ENCODE measurements at regions not wholly inside any gene's neighbourhood (a gene's known extent, or its start where the extent isn't known, plus 50 kb on each side); places are given as distances from the start of the nearest gene placed in this dataset.

DNA sequence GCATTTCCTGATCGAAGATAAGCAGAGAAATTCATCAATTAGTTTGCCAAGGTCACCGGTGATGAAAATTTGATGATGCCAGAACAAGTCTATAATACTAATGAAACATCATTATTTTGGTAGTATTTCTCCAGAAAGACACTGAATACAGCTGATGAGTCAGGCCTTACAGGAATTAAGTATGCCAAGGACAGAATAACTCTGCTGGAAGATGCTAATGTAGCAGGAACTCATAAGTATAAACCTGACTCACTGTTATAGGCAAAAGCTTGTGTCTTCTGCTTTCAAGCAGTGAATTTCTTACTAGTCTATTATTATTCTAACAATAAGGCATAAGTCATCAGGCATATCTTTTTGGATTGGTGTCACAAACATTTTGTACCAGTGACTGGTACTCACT is 1825.1 kb upstream of the IGFBP7 start:
- WGBS (ENCODE audit: insufficient coverage, insufficient read length): no CpG with 5 or more reads among the region's 2 CpGs
- Histone ChIP-seq H3K27ac (ENCODE audit: low read length) (no peak overlapping the region), H3K4me3 (ENCODE audit: low read length) (no peak overlapping the region), H3K4me1 (ENCODE audit: control insufficient read depth, insufficient read depth, low read length) (no peaks in the 10 kb centered on the region; the same call in 1 of the 2 replicates), H3K27me3 (ENCODE audit: control insufficient read depth, insufficient read depth, low read length) (no peaks in the 10 kb centered on the region), H3K9me3 (ENCODE audit: control insufficient read depth, insufficient read depth, low read length) (no peaks in the 10 kb centered on the region), H3K36me3 (ENCODE audit: control insufficient read depth, insufficient read depth, low read length) (no peaks in the 10 kb centered on the region)
- no peak for DNase-seq (ENCODE audit: low read depth, low spot score)

GRCh38 chr4:58936436-58936835 is 1826.3 kb upstream of the IGFBP7 start:
- no peak overlapping the region for H3K4me3 ChIP-seq (ENCODE audit: low read length)
- no peak overlapping the region for H3K27ac ChIP-seq (ENCODE audit: low read length)
- no peaks in the 10 kb centered on the region for H3K9me3 ChIP-seq (ENCODE audit: control insufficient read depth, insufficient read depth, low read length)
- WGBS (ENCODE audit: insufficient coverage, insufficient read length): no CpG with 5 or more reads among the region's 1 CpG
- DNase-seq (ENCODE audit: low read depth, low spot score): no peak
- no peaks in the 10 kb centered on the region; the same call in 1 of the 2 replicates for H3K4me1 ChIP-seq (ENCODE audit: control insufficient read depth, insufficient read depth, low read length)
- no peaks in the 10 kb centered on the region for H3K36me3 ChIP-seq (ENCODE audit: control insufficient read depth, insufficient read depth, low read length)
- H3K27me3 ChIP-seq (ENCODE audit: control insufficient read depth, insufficient read depth, low read length): no peaks in the 10 kb centered on the region

GRCh38 chr4:58940167-58940566 is 1830.0 kb upstream of the IGFBP7 start:
- H3K36me3 ChIP-seq (ENCODE audit: control insufficient read depth, insufficient read depth, low read length): no peaks in the 10 kb centered on the region
- H3K9me3 ChIP-seq (ENCODE audit: control insufficient read depth, insufficient read depth, low read length): no peaks in the 10 kb centered on the region
- H3K27ac ChIP-seq (ENCODE audit: low read length): no peak overlapping the region
- H3K4me1 ChIP-seq (ENCODE audit: control insufficient read depth, insufficient read depth, low read length): no peaks in the 10 kb centered on the region; the same call in 1 of the 2 replicates
- WGBS (ENCODE audit: insufficient coverage, insufficient read length): no CpG with 5 or more reads among the region's 3 CpGs
- no peak for DNase-seq (ENCODE audit: low read depth, low spot score)
- no peak overlapping the region for H3K4me3 ChIP-seq (ENCODE audit: low read length)
- H3K27me3 ChIP-seq (ENCODE audit: control insufficient read depth, insufficient read depth, low read length): no peaks in the 10 kb centered on the region

GRCh38 chr4:58941286-58941685 is 1831.1 kb upstream of the IGFBP7 start:
- no peak overlapping the region for H3K4me3 ChIP-seq (ENCODE audit: low read length)
- DNase-seq (ENCODE audit: low read depth, low spot score): no peak
- H3K9me3 ChIP-seq (ENCODE audit: control insufficient read depth, insufficient read depth, low read length): no peaks in the 10 kb centered on the region
- no CpG with 5 or more reads among the region's 1 CpG for WGBS (ENCODE audit: insufficient coverage, insufficient read length)
- H3K36me3 ChIP-seq (ENCODE audit: control insufficient read depth, insufficient read depth, low read length): no peaks in the 10 kb centered on the region
- H3K27ac ChIP-seq (ENCODE audit: low read length): no peak overlapping the region
- H3K4me1 ChIP-seq (ENCODE audit: control insufficient read depth, insufficient read depth, low read length): no peaks in the 10 kb centered on the region; the same call in 1 of the 2 replicates
- no peaks in the 10 kb centered on the region for H3K27me3 ChIP-seq (ENCODE audit: control insufficient read depth, insufficient read depth, low read length)

GRCh38 chr4:58953575-58953974 is 1843.4 kb upstream of the IGFBP7 start:
- Histone ChIP-seq H3K4me1 (ENCODE audit: control insufficient read depth, insufficient read depth, low read length) (no peaks in the 10 kb centered on the region), H3K9me3 (ENCODE audit: control insufficient read depth, insufficient read depth, low read length) (no peaks in the 10 kb centered on the region), H3K4me3 (ENCODE audit: low read length) (no peak overlapping the region), H3K27ac (ENCODE audit: low read length) (no peak overlapping the region), H3K36me3 (ENCODE audit: control insufficient read depth, insufficient read depth, low read length) (no peaks in the 10 kb centered on the region), H3K27me3 (ENCODE audit: control insufficient read depth, insufficient read depth, low read length) (no peaks in the 10 kb centered on the region)
- WGBS (ENCODE audit: insufficient coverage, insufficient read length): no CpG with 5 or more reads among the region's 2 CpGs
- DNase-seq (ENCODE audit: low read depth, low spot score): no peak

DNA sequence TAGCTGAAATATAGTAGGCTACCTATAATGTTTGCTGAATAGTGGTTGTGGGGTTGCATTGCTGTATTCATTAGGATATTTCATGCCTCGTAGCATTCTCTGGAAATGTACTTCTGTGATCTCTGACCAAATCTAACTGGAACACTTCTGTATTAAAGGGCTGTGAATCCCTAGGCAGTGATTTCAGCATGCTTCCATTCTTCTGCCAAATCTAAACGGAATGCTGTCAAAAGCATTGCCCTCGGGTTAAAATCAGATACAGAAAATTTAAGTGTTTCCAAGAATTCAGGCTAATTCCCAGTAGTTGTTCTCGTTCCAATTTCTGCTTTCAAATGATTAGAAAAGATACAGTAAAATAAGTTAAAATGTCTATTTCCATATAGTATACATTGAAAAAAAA is 1847.5 kb upstream of the IGFBP7 start:
- DNase-seq (ENCODE audit: low read depth, low spot score): no peak
- no CpG with 5 or more reads among the region's 4 CpGs for WGBS (ENCODE audit: insufficient coverage, insufficient read length)
- no peaks in the 10 kb centered on the region for H3K36me3 ChIP-seq (ENCODE audit: control insufficient read depth, insufficient read depth, low read length)
- H3K27me3 ChIP-seq (ENCODE audit: control insufficient read depth, insufficient read depth, low read length): no peaks in the 10 kb centered on the region
- H3K9me3 ChIP-seq (ENCODE audit: control insufficient read depth, insufficient read depth, low read length): no peaks in the 10 kb centered on the region
- H3K4me3 ChIP-seq (ENCODE audit: low read length): no peak overlapping the region
- no peaks in the 10 kb centered on the region for H3K4me1 ChIP-seq (ENCODE audit: control insufficient read depth, insufficient read depth, low read length)
- H3K27ac ChIP-seq (ENCODE audit: low read length): no peak overlapping the region

- no CpG with 5 or more reads among the region's 2 CpGs for WGBS (ENCODE audit: insufficient coverage, insufficient read length)
Observed at GRCh38 chr4:58961283-58961682, 1851.1 kb upstream of the IGFBP7 start.

GRCh38 chr4:58961925-58962324 is 1851.7 kb upstream of the IGFBP7 start:
- no peak overlapping the region for H3K4me3 ChIP-seq (ENCODE audit: low read length)
- DNase-seq (ENCODE audit: low read depth, low spot score): no peak
- H3K36me3 ChIP-seq (ENCODE audit: control insufficient read depth, insufficient read depth, low read length): no peaks in the 10 kb centered on the region
- no peak overlapping the region for H3K27ac ChIP-seq (ENCODE audit: low read length)
- H3K4me1 ChIP-seq (ENCODE audit: control insufficient read depth, insufficient read depth, low read length): no peaks in the 10 kb centered on the region
- H3K9me3 ChIP-seq (ENCODE audit: control insufficient read depth, insufficient read depth, low read length): no peaks in the 10 kb centered on the region
- WGBS (ENCODE audit: insufficient coverage, insufficient read length): no CpG with 5 or more reads among the region's 2 CpGs
- H3K27me3 ChIP-seq (ENCODE audit: control insufficient read depth, insufficient read depth, low read length): no peaks in the 10 kb centered on the region

More at GRCh38 chr4:58961283-58961682, 1851.1 kb upstream of the IGFBP7 start:
- no peaks in the 10 kb centered on the region for H3K4me1 ChIP-seq (ENCODE audit: control insufficient read depth, insufficient read depth, low read length)
- no peaks in the 10 kb centered on the region for H3K36me3 ChIP-seq (ENCODE audit: control insufficient read depth, insufficient read depth, low read length)
- H3K4me3 ChIP-seq (ENCODE audit: low read length): no peak overlapping the region
- no peaks in the 10 kb centered on the region for H3K27me3 ChIP-seq (ENCODE audit: control insufficient read depth, insufficient read depth, low read length)
- no peak for DNase-seq (ENCODE audit: low read depth, low spot score)
- no peaks in the 10 kb centered on the region for H3K9me3 ChIP-seq (ENCODE audit: control insufficient read depth, insufficient read depth, low read length)
- no peak overlapping the region for H3K27ac ChIP-seq (ENCODE audit: low read length)

GRCh38 chr4:58962424-58962823 is 1852.2 kb upstream of the IGFBP7 start:
- no peaks in the 10 kb centered on the region for H3K9me3 ChIP-seq (ENCODE audit: control insufficient read depth, insufficient read depth, low read length)
- H3K27ac ChIP-seq (ENCODE audit: low read length): no peak overlapping the region
- no peak for DNase-seq (ENCODE audit: low read depth, low spot score)
- H3K27me3 ChIP-seq (ENCODE audit: control insufficient read depth, insufficient read depth, low read length): no peaks in the 10 kb centered on the region
- no peaks in the 10 kb centered on the region for H3K36me3 ChIP-seq (ENCODE audit: control insufficient read depth, insufficient read depth, low read length)
- no peak overlapping the region for H3K4me3 ChIP-seq (ENCODE audit: low read length)
- H3K4me1 ChIP-seq (ENCODE audit: control insufficient read depth, insufficient read depth, low read length): no peaks in the 10 kb centered on the region

DNA sequence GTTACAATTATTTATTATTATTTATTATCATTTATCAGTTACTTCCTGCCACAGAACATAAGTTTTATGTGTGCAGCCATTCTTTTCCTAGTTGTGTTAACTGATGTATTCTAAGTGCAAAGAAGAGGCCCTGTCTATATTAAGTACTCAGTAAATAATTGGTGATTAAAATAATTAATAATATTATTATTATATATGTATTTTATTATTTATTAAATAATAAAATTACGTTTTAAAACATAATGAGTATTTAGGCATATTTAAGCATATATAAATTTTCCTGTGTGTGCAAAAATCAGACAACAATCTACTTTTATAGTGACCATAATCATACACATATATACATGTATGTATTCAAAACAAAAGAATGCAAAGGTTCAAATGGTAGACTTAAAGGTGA is 1871.6 kb upstream of the IGFBP7 start:
- Histone ChIP-seq H3K27me3 (ENCODE audit: control insufficient read depth, insufficient read depth, low read length) (no peaks in the 10 kb centered on the region), H3K4me1 (ENCODE audit: control insufficient read depth, insufficient read depth, low read length) (no peaks in the 10 kb centered on the region), H3K9me3 (ENCODE audit: control insufficient read depth, insufficient read depth, low read length) (no peaks in the 10 kb centered on the region), H3K27ac (ENCODE audit: low read length) (no peak overlapping the region), H3K36me3 (ENCODE audit: control insufficient read depth, insufficient read depth, low read length) (no peaks in the 10 kb centered on the region), H3K4me3 (ENCODE audit: low read length) (no peak overlapping the region)
- WGBS (ENCODE audit: insufficient coverage, insufficient read length): no CpG with 5 or more reads among the region's 1 CpG
- DNase-seq (ENCODE audit: low read depth, low spot score): no peak

- no CpG with 5 or more reads among the region's 3 CpGs for WGBS (ENCODE audit: insufficient coverage, insufficient read length)
- Histone ChIP-seq H3K27me3 (ENCODE audit: control insufficient read depth, insufficient read depth, low read length) (no peaks in the 10 kb centered on the region), H3K4me1 (ENCODE audit: control insufficient read depth, insufficient read depth, low read length) (no peaks in the 10 kb centered on the region), H3K4me3 (ENCODE audit: low read length) (no peak overlapping the region), H3K36me3 (ENCODE audit: control insufficient read depth, insufficient read depth, low read length) (no peaks in the 10 kb centered on the region), H3K9me3 (ENCODE audit: control insufficient read depth, insufficient read depth, low read length) (no peaks in the 10 kb centered on the region), H3K27ac (ENCODE audit: low read length) (no peak overlapping the region)
- DNase-seq (ENCODE audit: low read depth, low spot score): no peak
Observed at GRCh38 chr4:58983887-58984286, 1873.7 kb upstream of the IGFBP7 start.

Measured in iPS DF 6.9 (cell line).